Choroid plexus epithelial cell (primary cell): ENCODE measurements at regions not wholly inside any gene's neighbourhood (a gene's known extent, or its start where the extent isn't known, plus 50 kb on each side); places are given as distances from the start of the nearest gene placed in this dataset.

Experiments used
- DNase-seq: peaks from one replicate; pipeline ENCODE4 v3.0.0-alpha.2; 2010; ENCODE audit warnings: low read depth
- H3K4me3 ChIP-seq: 2 replicates; pipeline ENCODE4 v1.5.1; 2011; ENCODE audit warnings: low read depth, mild to moderate bottlenecking, control low read depth, low read length, moderate library complexity
- CTCF ChIP-seq: conservative IDR thresholded peaks from 2 replicates; pipeline ENCODE4 v1.5.1; 2011; ENCODE audit warnings: low read depth, mild to moderate bottlenecking, control low read depth, inconsistent platforms, low read length, moderate library complexity

DNA sequence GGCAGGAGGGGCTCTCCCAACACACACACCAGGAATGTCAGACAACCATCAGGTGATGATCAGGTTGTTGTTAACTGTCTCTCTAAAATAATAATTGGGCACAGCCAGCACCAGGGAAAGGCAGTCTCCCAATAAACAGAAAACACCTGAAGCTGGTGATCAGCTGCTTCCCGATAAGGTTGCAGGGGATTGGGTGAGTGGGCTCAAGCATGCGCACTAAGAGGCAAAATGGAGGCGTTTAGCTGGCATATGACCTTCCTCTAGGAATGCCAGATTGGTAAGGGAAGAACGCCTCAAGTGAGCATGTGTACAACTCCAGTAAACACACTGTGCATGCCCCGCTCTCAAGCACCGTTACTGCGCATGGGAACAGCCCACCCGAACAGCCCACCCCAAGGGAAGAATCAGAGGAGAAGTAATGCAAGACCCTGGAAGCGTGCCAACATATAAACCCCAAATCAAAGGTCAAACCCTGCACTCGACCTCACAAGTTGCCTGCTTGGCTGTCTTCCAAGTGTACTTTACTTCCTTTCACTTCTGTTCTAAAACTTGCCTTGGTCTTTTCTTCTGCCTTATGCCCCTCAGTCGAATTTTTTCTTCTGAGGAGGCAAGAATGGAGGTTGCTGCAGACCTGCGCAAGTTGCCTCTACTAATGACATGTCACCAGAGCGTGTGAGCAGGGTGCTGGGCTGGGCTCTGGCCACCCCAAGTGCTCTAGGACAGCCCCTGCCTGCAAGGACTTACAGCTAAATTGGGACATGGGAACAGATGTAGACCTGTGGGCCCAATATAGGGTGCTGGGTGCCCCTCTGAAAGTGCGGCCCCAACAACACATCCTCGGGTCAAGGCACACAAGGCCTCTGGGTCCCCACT is 200.8 kb downstream of the RHOU start:
- DNase-seq: no peak
- H3K4me3 ChIP-seq: no peak overlapping the region

GRCh38 chr1:228936881-228937280 is 201.6 kb downstream of the RHOU start:
- no peak overlapping the region for H3K4me3 ChIP-seq
- no peak for TF ChIP-seq CTCF
- DNase-seq: no peak

More for the DNA sequence above, 200.8 kb downstream of the RHOU start:
- TF ChIP-seq CTCF: no peak

GRCh38 chr1:228937351-228937750 is 202.1 kb downstream of the RHOU start:
- TF ChIP-seq CTCF: no peak
- no peak overlapping the region for H3K4me3 ChIP-seq
- DNase-seq: no peak

DNA sequence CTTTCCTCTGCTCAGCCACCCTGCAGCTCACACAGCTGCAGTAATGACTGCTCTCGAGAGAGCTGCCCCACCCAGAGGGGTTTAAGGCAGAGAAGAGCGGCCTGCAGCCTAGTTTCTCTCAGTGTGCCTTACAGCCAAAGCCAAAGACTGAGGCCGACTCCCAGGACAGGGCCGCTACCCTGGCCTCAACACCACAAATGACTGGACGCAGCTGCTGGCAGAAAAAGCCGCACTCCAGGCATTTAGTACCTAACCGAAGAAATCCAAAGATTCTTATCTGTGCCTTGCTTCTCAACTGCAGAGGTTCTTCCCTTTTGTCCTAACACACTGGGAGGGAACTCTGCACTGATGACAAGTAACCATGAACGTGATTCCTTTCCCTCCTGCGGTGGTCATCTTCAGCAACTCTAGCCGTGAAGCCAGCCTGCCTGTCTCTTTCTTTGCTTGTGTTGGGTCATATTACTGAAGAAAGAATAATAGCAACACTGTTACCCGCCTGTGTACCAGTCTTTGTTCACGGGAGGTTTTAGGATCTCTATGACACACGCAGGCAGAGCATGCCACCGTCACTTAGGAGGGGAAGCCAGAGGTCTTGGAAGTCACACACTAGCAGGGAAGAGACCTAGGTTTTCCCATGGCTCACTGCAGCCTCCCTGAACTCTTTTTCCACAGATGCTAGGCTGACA is 202.7 kb downstream of the RHOU start:
- H3K4me3 ChIP-seq: no peak overlapping the region
- peak; percentile 32 for DNase-seq
- TF ChIP-seq CTCF: no peak

- H3K4me3 ChIP-seq: no peak overlapping the region
- no peak for DNase-seq
- no peak for TF ChIP-seq CTCF
Observed at GRCh38 chr1:228938537-228938901, 203.2 kb downstream of the RHOU start.

DNA sequence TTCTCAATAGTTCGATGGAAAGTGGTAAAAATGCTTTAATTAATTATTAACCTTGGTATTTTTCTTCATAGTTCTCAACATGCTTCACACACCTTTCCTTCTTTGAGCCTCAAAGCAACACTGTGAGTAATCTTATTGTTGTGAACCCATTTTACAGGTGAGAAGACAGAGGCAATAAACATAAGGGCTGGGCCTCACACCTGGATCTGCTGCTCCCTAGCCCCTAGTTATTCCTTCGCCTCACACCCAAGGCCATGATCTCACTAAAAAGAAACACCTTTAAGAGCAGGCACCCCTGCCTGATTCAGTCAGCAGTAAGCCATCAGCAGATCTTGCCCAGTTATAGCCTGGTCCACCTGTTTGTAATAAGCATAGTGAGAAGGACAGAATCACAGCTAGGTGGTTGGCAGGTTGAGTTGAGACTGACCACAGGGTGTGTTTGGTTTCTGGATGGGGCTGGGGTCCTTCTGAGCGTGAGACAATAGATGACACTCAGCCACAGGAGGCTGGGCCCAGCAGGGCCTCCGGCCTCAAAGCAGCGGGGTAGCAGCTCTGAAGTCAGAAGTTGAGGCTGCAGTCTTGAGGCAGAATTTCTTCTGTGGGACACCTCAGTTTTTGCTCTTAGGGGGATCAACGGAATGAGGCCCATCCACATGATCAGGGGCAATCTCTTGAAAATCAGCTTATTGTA is 203.9 kb downstream of the RHOU start:
- no peak for TF ChIP-seq CTCF
- no peak overlapping the region for H3K4me3 ChIP-seq
- no peak for DNase-seq
